Astrocyte of the cerebellum (primary cell): ENCODE measurements at regions not wholly inside any gene's neighbourhood (a gene's known extent, or its start where the extent isn't known, plus 50 kb on each side); places are given as distances from the start of the nearest gene placed in this dataset.

Experiments used
- DNase-seq: peaks from one replicate; pipeline ENCODE4 v3.0.0-alpha.2; 2011; ENCODE audit warnings: low read depth
- H3K4me3 ChIP-seq: 2 replicates; pipeline ENCODE4 v1.5.1; 2011; ENCODE audit warnings: mild to moderate bottlenecking, low read depth, low read length, moderate library complexity
- CTCF ChIP-seq: IDR thresholded peaks from 2 replicates; pipeline ENCODE4 v1.5.1; 2012; ENCODE audit warnings: low read length, low read depth, moderate library complexity, mild to moderate bottlenecking; ENCODE audit errors: missing control alignments
- in situ Hi-C: cut with HindIII; loops from 2 replicates; pipeline ENCODE4 v1.10.0; 2017; ENCODE audit warnings: low sequenced_read_pairs

GRCh38 chr11:70569618-70569890, 171.2 kb downstream of the CTTN start:
- H3K4me3 ChIP-seq: no peak overlapping the region
- no peak for DNase-seq
- in situ Hi-C loops: no loop called here
- TF ChIP-seq CTCF: no peak

DNA sequence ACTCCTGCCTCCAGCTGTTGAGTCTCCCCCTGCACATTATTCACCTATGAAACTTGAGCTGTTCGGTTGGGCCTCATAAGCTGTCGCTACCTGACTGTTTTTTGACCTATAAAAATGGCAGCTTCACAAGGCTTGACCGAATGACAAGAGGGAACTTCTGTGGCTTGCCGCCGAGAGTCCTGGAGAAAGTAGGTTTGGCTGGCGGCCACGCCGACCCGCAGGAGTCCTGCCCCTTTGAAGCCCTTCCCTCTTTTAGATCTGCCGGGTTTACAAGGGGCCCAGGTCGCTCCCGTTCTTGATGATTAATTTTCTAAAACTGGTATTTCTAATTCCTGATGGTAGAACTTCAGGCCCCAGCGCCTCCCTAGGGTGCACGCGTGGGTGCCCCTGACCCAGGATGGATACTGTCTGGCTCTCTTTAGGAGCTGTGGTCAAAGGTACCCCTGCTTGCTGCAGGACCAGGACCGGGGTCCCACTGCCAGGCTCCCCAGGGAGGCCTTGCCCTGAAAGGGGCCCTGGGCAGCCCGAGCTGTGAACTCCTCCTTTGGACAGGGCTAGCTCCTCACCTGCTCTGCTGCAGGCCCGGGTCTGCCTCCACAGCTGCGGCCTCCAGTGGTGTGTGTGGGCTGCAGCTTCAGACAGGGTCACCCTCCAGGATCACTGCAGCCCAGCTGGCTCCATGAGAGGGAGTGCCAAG, 171.8 kb downstream of the CTTN start:
- no peak overlapping the region for H3K4me3 ChIP-seq
- in situ Hi-C loops: no loop called here
- DNase-seq: no peak
- TF ChIP-seq CTCF: no peak

DNA sequence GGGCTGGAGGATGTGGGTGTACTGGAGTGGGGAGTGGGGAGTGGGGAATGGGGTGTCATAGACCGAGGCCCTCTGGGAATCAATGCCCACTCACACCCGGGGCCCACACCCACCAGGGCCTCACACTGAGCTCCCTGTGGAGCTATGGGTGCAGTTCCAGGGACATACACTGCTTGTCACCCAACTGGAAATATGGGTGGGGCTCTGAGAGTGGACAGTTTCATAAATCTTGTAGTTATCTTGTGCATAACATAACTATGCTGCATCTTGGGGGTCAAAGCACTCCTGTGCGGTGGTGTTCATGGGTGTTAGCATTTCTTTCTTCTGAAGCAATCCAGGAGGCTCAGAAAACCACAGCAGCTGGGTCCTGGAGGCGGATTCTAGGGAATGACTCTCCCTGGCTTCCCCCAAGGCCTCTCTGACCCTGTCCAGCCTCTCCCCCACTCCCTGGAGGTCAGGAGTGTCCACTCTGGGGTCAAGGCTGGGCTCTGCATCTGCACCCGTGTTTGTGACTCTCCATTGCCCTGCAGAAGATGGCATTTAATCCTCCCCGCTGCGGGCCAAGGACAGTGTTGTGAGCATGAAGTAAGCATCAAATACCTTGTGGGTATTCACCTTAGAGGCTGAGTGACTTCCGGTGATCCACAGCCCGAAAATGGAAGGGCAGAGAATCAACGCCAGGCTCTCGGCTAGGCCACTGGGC, 172.5 kb downstream of the CTTN start:
- no peak overlapping the region for H3K4me3 ChIP-seq
- TF ChIP-seq CTCF: no peak
- in situ Hi-C loops: no loop called here
- no peak for DNase-seq

DNA sequence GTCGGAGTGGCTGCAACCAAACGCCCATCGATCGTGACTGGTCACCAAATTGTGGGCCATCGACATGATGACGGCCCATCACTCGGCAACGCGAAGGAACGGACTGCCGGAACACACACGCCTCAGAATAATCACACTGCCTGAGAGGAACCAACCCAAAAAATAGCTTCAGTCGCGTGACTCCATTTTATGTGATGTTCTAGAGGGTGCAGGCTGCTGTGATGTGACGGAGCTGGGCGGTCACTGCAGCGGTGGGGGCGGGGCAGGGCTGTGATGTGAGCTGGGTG, 174.6 kb downstream of the CTTN start:
- no peak overlapping the region for H3K4me3 ChIP-seq
- in situ Hi-C loops: no loop called here
- no peak for DNase-seq

GRCh38 chr11:70573701-70574151, 175.4 kb downstream of the CTTN start:
- DNase-seq: no peak
- TF ChIP-seq CTCF: no peak
- in situ Hi-C loops: no loop called here
- no peak overlapping the region for H3K4me3 ChIP-seq

More for the DNA sequence above, 174.6 kb downstream of the CTTN start:
- no peak for TF ChIP-seq CTCF

- no peak overlapping the region for H3K4me3 ChIP-seq
- no peak for DNase-seq
- no peak for TF ChIP-seq CTCF
- in situ Hi-C loops: no loop called here
Measured at GRCh38 chr11:70574725-70575347, 176.5 kb downstream of the CTTN start.
